NCI-H345 (cell line): ENCODE measurements at regions not wholly inside any gene's neighbourhood (a gene's known extent, or its start where the extent isn't known, plus 50 kb on each side); places are given as distances from the start of the nearest gene placed in this dataset.

Experiments used
- DNase-seq: peaks from one replicate; lab custom pipeline; 2025; lab: John Stamatoyannopoulos, UW

DNA sequence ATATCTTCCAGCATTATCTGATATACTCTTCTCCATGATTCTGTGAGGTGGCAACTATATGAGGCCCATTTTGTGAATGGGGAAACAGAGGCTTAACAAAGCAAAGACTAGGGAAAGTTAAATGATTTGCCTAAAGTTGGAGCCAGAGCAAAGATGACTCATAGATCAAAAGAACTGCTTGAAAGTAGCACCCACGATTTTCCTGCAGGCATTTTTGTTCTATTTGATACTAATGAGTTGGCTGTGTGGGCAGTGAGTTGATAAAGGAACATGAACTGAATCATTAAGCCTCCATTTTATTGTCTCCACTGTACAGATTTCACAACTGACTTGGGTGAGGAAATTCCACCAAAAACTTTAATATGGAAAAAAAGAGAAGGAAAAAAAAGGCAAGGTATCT is 138.9 kb upstream of the IGFBP7 start:
- DNase-seq = no peak

DNA sequence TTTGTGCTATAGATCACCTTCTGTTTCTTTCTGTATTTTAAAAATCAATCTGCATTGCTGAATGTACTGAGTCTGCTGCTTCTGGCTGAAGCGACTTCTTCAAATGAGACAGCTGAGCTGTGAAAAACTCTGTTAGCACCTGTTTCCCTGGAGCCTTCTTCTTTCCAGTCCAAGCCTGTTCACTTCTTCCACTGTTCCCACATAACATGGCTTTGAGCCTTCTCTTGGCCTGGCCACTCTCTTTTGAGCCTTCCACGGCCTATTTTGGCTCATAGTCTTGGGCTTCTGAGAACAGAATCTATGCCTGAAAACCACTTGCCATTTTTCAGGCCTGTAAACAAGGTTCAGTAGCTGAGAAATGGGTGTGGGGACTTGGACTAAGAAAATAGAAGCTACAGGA is 132.9 kb upstream of the IGFBP7 start:
- no peak for DNase-seq

DNA sequence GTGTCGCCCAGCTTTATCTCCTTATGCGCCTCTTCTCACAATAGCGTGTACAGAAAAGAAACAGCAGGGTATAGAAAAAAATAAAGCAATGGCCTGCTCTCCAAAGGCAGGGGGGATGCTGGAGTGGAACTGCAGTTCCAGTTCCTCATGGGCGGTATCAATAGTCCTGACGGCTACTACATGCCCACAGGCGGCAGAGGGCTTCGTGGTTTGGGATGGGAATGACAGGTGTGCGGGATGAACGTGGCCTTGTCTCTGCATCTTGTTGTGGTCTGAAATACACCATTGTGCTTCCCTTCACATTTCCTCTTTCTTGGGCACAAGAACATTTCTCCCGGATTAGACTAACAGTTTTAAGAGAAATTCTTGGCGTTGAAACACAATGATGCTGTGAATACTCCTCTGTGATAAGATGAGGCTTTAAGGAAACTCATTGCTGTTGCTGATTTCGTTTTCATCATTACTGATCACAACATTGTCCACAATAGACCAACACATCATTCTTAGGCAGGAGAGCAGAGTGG is 124.1 kb upstream of the IGFBP7 start:
- DNase-seq = no peak

DNA sequence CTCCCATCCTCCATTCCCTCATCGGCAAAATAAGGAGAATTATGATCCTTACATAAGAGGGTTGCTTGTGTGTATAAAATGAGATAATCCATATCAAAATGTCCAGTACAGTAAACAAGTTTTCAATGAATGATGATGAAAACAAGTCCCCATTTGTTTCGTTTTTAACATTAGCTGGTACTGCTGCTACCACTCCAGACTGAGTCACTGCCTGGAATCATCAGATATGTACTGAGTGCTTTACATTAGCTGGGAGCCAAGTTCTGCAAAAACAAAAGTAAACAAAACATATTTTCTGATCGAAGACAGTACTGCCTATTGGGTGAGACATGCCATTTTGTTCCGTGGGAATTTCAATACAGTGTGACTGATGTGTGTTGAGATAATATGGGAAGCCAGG is 123.2 kb upstream of the IGFBP7 start:
- peak; percentile 2 for DNase-seq

DNA sequence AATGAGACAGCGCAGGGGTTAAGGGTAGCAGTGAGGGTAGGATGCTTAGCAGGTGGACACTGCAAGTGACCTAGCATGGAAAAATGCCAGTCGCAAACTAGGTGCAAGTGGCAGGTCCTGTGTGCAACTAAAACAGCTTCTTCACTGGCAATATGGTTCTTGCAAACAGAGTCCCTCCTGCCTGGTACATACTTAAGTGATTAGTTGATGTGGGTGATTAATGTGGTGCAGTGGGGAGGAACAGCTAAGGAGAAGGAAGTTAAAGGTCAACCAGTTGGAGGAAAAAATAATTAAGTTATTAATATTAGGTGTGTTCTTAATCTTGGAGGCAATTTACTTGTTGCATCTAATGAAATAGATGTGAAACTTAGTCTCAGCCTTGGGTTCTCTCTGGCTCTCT is 121.6 kb upstream of the IGFBP7 start:
- no peak for DNase-seq

DNA sequence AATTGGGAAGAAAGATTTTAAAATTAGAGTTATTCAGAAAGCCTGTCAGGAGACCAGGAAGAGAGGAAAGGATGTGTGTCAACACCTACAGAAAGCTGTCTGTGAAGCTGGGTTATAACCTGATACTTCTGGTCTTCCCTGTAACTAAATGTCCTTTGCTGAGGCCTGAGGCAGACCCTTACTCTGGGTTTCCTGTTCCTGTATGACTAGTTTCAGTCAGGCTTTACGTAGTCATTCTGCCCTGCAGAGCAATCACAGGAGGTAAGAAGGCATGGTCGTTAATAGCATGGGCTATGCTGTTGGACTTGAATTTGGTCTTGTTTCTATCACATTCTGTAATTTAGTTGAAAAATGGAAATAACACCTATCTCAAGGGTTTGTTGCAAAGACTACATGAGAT is 110.5 kb upstream of the IGFBP7 start:
- DNase-seq = no peak

DNA sequence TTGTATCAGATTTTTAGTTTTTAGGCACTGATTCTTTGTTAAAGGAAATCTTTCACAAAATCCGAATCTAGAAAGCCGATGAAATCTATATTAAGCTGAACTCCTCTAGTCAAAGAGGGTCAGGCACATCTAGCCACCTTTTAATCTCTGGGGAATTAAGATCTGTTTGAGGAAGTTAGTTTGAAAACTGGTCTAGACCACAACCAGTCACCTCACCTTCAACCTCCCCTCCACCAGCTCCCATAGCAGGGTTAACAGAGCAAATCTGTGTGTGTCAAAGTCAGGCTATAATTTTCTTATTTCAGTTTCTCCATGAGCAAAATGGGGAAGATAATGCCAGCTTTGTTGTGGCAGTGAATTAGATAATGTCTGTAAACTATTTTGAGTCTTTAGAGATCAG is 110.0 kb upstream of the IGFBP7 start:
- DNase-seq = no peak

DNA sequence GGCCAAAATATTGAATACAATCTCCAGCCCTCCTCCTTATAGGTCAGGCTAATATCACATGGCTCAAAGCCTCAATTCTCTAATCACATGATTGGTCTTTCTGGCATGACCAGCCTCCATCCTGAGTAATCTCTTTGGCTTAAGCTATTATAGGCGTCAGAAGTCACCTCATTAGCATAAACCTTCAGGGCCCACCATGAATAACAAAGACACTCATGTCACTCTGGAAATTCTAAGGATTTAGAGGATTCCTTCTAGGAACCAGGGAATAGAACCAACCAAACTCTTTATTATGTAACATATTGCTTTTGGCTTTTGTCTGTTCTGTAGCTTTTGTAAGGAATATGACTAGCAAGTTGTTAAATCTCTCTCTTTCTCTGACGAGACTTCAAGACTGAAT is 109.2 kb upstream of the IGFBP7 start:
- DNase-seq = no peak

DNA sequence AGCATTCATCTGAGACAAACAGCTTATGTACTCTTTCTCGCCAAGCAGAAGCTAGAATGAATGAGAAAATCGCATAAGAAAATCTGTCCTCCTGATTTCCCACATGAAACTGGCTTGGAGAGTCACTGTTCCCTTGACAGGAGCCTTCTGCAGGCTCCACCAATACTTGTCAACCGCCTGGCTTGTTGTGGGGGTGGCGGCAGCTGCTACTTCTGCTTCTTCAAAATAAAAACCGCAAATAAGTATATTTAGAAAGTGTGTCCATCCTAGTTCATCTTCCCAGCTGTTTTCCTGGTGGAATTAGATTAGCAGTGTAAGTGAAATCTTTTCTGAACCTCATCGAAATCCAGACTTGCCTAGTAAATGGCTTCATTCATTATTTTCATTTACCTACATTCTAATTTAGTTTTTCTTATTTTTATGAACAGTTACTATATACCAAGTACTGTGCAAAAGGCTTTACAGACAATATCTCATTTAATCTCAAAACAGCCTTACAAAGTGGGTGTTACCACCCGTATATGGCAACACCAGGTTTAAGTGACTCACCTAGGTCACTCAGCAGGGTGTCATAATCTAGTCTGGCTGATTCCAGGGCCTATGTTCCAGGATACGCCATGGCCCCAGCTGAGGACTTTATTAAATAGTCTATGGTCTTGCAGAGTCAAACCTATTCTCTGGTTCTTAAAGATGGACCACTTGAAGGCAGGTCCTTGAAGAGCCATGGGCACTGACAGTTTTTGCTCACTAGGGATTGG is 104.6 kb upstream of the IGFBP7 start:
- DNase-seq = no peak

DNA sequence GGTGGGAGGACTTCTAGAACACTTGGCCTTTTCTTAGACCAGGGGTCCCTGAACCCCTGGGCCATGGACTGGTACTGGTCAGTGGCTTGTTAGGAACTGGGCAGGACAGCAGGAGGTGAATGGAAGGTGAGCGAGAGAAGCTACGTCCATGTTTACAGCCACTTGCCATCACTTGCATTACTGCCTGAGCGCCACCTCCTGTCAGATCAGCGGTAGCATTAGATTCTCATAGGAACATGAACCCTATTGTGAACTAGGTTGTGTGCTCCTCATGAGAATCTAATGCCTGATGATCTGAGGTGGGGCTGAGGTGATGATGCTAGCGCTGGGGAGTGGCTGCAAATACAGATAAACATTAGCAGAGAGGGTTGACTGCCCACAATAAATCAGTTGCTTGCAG is 100.9 kb upstream of the IGFBP7 start:
- DNase-seq = no peak

DNA sequence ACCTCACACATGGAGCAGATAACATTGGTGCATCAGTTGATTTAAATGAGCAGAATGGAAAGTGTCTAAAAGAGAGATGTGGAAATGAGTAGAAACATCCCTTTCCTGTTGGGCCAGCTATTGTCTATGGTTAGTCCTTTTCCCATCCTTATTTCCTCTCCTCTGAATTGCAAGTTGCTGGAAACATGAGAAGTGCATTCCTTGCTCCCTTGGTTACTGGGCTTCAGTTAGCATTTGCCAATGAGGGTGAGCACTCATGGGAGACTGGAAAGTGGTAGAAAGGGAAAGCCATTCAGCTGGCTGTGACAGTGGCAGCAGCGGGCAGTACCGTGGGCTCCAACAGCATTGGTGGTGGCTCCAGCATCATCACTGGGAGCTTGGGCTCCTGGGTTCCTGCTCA is 96.0 kb upstream of the IGFBP7 start:
- DNase-seq = no peak

DNA sequence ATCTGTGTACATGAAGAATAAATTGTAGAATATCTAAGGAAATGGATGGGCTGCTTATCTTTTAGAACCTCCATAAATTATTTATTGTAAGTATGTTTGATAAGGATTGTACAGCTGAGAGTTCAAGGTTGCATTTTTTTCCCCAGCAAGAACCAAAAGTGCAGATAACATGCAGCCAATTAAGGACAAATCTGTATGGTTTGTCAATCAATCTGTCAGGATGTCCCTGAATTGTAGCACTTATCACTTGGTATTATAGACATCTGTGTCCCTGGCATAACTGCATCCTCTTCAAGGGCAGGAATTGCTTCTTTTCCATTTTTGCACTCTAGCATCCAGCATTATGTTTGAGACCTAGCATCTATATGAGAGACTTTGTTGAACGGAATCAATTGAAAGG is 95.4 kb upstream of the IGFBP7 start:
- no peak for DNase-seq

DNA sequence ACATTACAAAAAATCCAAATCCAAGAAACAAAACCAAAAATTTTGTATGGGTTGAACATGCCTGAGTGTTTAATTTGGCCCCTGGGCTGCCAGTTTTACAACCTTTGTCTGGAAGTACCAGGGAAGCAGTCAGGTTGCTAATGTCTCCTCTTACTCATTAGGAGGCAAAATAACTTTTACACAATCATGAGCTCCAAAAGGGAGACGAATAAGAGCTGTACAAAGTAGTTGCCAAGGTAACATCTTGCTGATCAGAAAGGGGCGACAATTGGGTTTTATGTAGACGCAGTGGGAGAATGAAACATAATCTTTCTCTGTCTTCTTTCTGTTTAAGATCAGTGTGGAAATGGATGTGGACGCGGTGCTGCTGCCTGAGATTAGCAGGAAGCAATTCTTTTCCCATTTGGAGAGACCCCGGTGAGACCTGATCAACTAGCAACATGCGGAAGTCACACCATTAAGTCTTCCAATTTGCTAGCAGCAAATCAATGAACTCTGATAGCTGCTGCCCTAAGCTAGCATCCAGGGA is 90.7 kb upstream of the IGFBP7 start:
- no peak for DNase-seq

DNA sequence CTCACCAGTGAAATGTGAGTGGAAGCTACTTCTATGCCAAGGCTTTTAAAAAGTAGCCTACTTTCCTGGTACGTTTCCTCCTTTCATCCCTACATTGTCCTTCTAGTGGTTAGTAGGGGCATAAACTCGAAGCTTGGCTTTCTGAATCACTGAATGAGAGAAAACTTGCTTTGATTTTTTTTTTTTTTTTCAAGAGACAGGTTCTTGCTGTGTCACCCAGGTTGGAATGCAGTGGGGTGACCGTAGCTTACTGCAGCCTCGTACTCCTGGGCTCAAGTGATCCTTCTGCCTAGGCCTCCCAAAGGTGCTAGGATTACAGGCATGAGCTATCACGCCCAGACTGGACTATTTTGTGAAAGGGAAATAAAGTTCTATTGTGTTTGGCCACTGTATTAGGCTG is 89.1 kb upstream of the IGFBP7 start:
- DNase-seq = no peak

DNA sequence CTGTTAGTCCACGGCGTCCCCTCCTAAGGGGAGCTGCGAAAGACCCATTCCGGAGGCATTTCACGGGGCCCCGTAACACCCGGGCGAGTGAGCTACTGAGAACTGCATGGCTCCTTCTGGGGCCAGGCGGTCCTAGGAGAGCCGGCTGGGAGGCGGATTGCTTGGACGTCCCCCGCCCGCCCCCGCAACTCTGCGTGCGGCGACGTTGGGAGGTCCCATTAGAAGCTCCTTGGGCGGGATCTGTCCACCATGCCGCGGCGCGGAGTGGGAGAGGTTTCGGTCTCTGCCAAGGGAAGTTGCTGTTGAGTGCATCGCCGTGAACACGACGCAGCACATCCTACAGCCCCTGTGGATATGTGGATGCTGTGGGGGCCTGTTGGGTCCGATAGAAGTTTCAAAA is 85.4 kb upstream of the IGFBP7 start:
- DNase-seq = no peak

DNA sequence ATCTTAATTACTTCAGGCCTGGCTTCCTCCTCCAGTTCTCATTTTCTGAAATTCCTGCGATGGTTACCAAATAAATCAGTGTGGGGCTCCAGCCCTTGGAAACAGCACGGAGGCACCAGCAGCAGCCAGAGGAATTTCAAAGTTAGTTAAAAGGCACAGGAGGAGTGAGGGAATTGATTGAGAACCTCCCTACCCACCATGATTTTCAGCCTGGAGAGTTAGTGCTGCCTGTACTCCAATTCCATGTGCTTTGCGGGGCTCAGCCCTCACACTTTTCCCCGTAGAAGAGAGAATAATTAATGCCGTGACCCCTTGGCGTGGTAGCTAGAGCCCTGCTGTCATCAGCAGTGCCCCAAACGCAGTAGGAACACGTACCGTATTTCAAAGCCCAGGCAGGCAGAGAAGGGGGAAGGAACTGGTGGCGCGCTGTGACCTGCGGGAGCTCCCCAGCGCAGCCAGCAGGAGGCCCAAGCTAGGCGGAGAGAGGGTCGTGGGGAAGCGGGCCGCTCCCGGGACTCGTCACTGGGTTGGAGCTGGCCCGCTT is 84.0 kb upstream of the IGFBP7 start:
- DNase-seq = no peak

DNA sequence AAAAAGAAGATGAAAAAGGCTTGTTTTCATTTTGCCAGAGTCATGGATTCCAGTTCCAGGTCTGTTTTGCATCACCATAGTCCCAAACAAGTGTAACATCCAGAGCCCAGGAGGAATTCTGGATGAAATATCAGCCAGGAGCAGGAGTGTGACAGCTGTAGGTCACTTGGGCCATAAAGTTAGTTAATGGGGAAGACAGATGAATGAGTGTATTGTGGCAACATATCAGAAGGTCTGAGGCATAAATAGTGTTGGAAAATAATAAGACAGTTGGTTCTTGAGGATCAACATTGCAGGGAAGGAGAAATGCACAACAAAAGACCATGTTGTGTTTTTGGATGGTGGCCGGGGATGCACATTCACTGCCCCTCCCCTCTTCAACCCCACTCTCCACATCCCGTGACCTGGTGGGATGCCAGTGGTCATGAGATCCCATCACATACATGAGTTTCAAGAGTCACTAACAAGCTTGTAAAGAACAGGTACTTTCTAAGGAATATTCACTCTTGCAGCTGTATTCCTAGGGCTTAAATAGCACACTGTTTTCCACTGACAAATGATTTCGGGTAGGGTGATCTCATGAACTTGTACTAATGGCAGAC is 83.1 kb upstream of the IGFBP7 start:
- no peak for DNase-seq

DNA sequence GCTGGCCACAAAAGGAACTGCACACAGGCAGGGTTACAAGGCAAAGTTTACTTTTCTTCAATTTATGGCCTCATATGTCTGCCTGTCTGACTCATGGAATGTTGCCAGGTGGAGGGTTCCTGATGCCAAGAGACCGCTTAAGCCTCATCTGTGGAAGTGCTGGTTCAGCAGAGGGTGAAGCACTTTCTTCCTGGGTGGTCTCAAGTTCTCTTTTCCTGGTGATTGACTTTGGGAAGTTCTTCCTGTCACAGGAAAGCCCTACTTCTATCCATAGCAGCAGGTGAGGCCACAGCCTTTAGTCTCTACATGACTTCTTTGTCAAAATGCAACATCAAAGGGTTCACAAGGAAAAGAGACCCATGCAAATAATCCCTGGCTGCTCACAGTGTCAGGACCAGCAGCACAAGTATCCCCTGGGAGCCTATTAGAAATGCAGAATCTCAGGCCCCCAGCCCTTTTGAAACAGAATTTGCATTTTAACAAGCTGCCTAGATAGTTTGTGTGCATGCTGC is 81.4 kb upstream of the IGFBP7 start:
- DNase-seq = no peak

DNA sequence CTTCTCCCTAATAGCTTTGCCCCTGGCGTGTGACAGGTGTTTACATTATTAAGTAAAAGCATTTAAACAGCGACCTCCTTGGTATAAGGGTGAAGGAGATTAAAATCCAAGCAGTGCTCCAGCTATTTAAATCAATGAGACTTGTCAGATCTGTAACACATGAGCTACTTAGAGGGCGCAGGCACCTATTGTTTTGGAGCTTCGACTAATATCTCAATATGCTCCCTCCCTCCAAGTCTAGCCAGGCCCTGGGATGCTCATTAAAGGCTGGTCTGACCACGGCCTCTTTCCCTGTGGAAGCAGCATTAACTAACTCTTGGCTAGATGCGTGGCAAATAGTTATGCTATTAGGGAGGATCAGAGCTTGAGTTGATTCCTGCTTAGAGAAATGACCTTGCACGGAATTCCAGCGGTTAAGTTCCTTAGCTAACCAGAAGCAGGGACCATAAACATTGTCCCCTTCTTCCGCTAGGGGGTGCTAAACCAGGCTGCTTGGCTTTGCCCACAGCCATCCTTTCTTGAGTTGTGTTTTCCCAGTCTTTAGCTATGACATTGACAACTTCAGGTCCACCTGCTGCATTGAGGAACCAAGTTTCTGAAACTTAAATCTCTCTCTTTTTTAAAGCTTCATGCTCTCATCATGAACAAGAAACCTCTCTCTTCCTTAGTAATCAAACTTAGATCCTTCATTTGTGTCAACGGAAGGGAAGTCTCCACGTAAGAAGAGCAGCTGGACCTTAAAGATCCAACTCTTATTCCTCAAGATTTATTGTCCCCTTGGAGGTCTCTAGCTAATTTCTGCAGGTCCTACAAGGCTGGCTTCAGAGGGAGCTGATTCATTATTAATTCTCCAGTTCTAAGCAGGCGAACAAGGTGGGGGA is 80.7 kb upstream of the IGFBP7 start:
- DNase-seq = no peak

DNA sequence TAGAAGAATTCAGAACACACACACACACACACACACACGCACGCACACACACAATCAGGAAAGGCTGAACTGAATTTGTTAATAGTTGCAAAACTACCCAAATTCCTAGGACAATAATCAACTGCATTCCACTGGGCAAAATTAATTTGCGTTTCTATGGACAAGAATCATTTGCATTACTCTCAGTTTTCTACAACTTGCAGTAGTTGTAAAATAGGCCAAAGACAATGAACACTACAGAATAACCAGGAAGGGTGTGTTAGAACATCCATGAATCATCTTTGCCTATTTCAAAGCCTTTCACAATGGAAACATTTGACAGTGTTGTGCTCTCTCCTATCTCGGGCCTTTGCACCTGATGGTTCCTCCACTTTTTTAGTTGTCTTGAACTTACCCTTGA is 77.1 kb upstream of the IGFBP7 start:
- no peak for DNase-seq

DNA sequence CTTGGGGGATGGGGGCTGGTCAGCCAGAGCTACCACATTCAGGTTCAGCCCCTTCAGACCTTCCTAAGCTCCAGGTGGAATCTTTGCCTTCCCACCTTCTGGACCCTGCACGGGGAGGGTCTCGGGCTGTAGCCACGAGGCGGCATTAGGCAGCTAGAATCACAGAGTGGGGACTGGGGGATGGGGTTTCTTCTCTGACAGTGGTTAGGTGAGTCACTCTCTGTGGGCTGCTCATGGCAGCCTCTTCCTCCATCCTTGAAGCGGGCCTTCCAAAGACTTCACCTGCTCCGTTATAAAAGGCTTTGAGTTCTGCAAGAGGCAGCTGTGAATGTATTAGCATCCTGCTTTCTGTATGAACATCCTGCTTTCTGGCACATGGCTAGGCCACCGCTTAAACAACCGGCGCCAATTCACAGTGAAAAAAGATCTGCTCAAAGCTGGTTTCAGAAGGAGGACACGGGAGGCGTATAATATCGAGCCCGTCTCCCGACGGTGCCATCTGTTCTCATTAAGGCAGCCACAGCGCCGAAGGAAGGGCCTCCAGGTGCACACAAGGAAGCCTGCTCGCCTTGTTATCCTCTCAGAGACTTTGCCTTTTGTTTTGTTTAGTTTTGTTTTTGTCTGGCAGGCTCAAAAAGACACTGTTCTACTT is 74.3 kb upstream of the IGFBP7 start:
- no peak for DNase-seq
